ENCODE measurements at regions not wholly inside any gene's neighbourhood (a gene's known extent, or its start where the extent isn't known, plus 50 kb on each side); places are given as distances from the start of the nearest gene placed in this dataset.
"Not testable (repeated sequence)": the region's sequence is repeated elsewhere in the genome, so short reads cannot be mapped to it uniquely, and the experiment has no call there.

DNA sequence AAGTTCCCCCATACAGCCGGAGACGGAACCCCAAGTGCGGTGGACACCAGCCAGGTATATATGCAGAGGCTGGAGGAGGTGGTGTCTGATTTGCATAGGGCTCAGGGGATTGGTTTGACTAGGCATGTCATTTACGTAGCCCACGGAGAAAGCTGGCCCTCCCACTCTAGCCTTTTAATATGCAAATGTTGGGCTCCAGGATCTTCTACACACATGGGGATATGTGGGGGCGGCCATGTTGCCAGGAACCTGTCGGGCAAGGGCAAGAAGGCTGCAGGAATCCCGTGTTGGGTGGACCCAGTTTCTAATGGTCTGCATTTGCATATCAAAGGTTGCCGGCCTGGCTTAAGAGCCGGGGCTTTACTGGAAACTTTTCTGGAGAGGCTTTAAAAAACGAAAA, 57.4 kb downstream of the FTHL17 start:
- H3K9me3 ChIP-seq (ENCODE audit: control insufficient read depth, insufficient read depth, low read depth, low read length); H3K27ac ChIP-seq (ENCODE audit: extremely low read depth, low read depth, low read length); H3K4me3 ChIP-seq (ENCODE audit: low read depth, low read length); CTCF ChIA-PET; H3K4me1 ChIP-seq (ENCODE audit: control insufficient read depth, insufficient read depth, low read length); POLR2A ChIA-PET; H3K36me3 ChIP-seq (ENCODE audit: control insufficient read depth in 2 of 2, insufficient read depth in 1 of 2, low read length in 2 of 2): not testable (repeated sequence)

DNA sequence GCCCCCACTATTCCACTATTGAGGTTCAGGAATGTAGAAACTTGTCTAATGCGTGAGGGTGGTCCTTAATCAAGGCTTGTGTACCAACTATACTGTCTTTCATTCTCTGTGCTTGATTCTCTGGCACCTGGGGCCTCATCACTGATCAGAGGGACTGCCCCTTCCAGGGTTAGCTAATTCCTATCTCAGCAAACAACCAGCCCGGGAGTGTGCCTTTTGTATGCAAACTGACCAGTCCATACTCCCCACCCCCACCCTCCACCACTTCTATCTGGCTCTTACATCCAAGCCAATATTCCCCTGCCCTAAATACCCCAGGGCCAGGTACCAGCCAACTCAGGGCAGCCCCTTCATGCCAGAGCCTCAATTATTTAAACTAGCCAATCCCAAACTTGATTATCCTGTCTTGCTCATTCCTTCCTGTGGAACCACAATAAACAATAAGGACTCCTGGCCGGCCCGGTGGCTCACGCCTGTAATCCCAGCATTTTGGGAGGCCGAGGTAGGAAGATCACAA, 59.3 kb downstream of the FTHL17 start:
- ChIA-PET POLR2A (no interaction called here), CTCF (no interaction called here)
- Histone ChIP-seq H3K4me1 (ENCODE audit: control insufficient read depth, insufficient read depth, low read length) (no peaks in the 10 kb centered on the region), H3K4me3 (ENCODE audit: low read depth, low read length) (no peak overlapping the region), H3K36me3 (ENCODE audit: control insufficient read depth in 2 of 2, insufficient read depth in 1 of 2, low read length in 2 of 2) (no peaks in the 10 kb centered on the region), H3K9me3 (ENCODE audit: control insufficient read depth, insufficient read depth, low read depth, low read length) (no peaks in the 10 kb centered on the region), H3K27ac (ENCODE audit: extremely low read depth, low read depth, low read length) (no peak overlapping the region)
- no peak for TF ChIP-seq ZNF670 (tag by site-specific recombination; IDR thresholded peaks at IDR 0.05; ENCODE audit: low read depth)
- no peak for TF ChIP-seq ZNF302 (tag by site-specific recombination; IDR thresholded peaks at IDR 0.05; ENCODE audit: low read depth)
- TF ChIP-seq ZNF362 (tag by site-specific recombination; IDR thresholded peaks at IDR 0.05): no peak

- no peaks in the 10 kb centered on the region for H3K9me3 ChIP-seq (ENCODE audit: control insufficient read depth, insufficient read depth, low read depth, low read length)
- CTCF ChIA-PET: no interaction called here
- no peak overlapping the region for H3K27ac ChIP-seq (ENCODE audit: extremely low read depth, low read depth, low read length)
- no peak overlapping the region for H3K4me3 ChIP-seq (ENCODE audit: low read depth, low read length)
- TF ChIP-seq OSR2 (tag by site-specific recombination; IDR thresholded peaks at IDR 0.05) (no peak), ZIC2 (tag by site-specific recombination; IDR thresholded peaks at IDR 0.05) (peak; percentile 53; the same call in 1 of the 2 replicates)
- H3K4me1 ChIP-seq (ENCODE audit: control insufficient read depth, insufficient read depth, low read length): no peaks in the 10 kb centered on the region
- POLR2A ChIA-PET: no interaction called here
- H3K36me3 ChIP-seq (ENCODE audit: control insufficient read depth in 2 of 2, insufficient read depth in 1 of 2, low read length in 2 of 2): no peaks in the 10 kb centered on the region
Measured at GRCh38 chrX:31007321-31007720, 64.5 kb downstream of the FTHL17 start.

DNA sequence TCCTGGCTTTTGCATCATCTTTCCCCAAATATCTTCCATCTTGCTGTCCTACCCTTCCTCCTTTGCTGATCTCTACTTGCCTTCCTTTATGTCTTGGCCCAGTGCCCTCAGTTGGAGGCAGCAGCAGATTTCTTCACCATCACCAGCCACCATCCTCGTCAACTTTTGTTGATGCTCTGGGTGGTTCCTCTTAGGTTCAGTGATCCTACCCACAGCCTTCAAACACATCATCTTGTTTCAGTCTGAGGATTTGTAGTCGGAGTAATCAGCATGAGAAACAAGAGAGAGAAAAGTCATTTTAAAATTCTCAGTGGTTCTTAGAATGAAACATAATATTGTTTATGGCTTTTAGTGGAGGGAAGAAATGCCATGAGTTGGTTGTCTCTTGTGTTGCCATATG, 65.8 kb downstream of the FTHL17 start:
- Histone ChIP-seq H3K4me3 (ENCODE audit: low read depth, low read length) (no peak overlapping the region), H3K9me3 (ENCODE audit: control insufficient read depth, insufficient read depth, low read depth, low read length) (no peaks in the 10 kb centered on the region), H3K4me1 (ENCODE audit: control insufficient read depth, insufficient read depth, low read length) (no peaks in the 10 kb centered on the region), H3K36me3 (ENCODE audit: control insufficient read depth in 2 of 2, insufficient read depth in 1 of 2, low read length in 2 of 2) (no peaks in the 10 kb centered on the region), H3K27ac (ENCODE audit: extremely low read depth, low read depth, low read length) (no peak overlapping the region)
- TF ChIP-seq ZNF549 (tag by site-specific recombination; IDR thresholded peaks at IDR 0.05): no peak
- no peak for TF ChIP-seq ZNF623 (tag by site-specific recombination; IDR thresholded peaks at IDR 0.05)
- TF ChIP-seq EGR2 (tag by site-specific recombination; IDR thresholded peaks at IDR 0.05; ENCODE audit: low read depth): no peak
- TF ChIP-seq ZNF501 (tag by site-specific recombination; IDR thresholded peaks at IDR 0.05): no peak
- TF ChIP-seq OVOL3 (tag by site-specific recombination; IDR thresholded peaks at IDR 0.05): no peak
- no peak for TF ChIP-seq ZSCAN5A (tag by site-specific recombination; IDR thresholded peaks at IDR 0.05)
- TF ChIP-seq, protein P1, sequence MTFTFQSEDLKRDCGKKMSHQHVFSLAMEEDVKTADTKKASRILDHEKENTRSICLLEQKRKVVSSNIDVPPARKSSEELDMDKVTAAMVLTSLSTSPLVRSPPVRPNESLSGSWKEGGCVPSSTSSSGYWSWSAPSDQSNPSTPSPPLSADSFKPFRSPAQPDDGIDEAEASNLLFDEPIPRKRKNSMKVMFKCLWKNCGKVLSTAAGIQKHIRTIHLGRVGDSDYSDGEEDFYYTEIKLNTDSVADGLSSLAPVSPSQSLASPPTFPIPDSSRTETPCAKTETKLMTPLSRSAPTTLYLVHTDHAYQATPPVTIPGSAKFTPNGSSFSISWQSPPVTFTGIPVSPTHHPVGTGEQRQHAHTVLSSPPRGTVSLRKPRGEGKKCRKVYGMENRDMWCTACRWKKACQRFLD (tag by site-specific recombination; IDR thresholded peaks at IDR 0.05): no peak
- TF ChIP-seq ZFP3 (tag by site-specific recombination; IDR thresholded peaks at IDR 0.05; ENCODE audit: low read depth): no peak
- TF ChIP-seq ZNF645 (tag by site-specific recombination; IDR thresholded peaks at IDR 0.05): no peak
- no peak for TF ChIP-seq ZNF792 (tag by site-specific recombination; IDR thresholded peaks at IDR 0.05)
- POLR2A ChIA-PET: no interaction called here
- CTCF ChIA-PET: no interaction called here
